GM13977 (cell line): ENCODE measurements at regions not wholly inside any gene's neighbourhood (a gene's known extent, or its start where the extent isn't known, plus 50 kb on each side); places are given as distances from the start of the nearest gene placed in this dataset.
"Not testable (repeated sequence)": the region's sequence is repeated elsewhere in the genome, so short reads cannot be mapped to it uniquely, and the experiment has no call there.

ENCODE experiments used
- DNase-seq: peaks from one replicate; pipeline ENCODE4 v3.0.0; 2012; ENCODE audit warnings: low spot score
- CTCF ChIP-seq: IDR thresholded peaks from 2 replicates; pipeline ENCODE4 v1.5.1; 2012; ENCODE audit warnings: mild to moderate bottlenecking, control low read depth; ENCODE audit not compliant: insufficient read depth; ENCODE audit errors: extremely low read depth, missing control alignments
- in situ Hi-C: fragments of 300-500 bp; cut with MboI; formaldehyde crosslinking; loops from one replicate; pipeline ENCODE4 v1.12.0; 2022; ENCODE audit warnings: low sequenced_read_pairs, low pct_unique_long_range_greater_than_20kb, mixed read lengths, inconsistent platforms; ENCODE audit not compliant: unreplicated experiment

DNA sequence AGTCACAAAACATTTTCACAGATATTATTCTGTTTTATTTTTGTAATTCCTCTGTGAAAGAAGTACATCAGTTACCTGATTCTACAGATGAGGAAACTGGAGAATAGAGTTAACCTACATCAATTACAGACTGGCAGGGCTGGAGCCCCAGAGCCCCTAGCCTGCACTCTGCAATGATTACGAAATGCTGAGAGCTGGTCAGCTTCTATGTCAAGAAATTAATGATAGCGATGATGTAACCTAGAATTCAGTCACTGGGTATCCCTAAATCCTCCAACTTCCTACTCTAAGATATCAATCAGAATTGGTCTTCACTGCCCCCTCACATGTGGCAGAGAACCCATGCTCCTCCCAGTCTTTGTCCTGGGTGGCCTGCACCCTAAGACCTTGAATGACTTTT is 273.5 kb upstream of the PLET1 start:
- TF ChIP-seq CTCF, result no peak
- DNase-seq, result no peak
- in situ Hi-C loops, result no loop called here

DNA sequence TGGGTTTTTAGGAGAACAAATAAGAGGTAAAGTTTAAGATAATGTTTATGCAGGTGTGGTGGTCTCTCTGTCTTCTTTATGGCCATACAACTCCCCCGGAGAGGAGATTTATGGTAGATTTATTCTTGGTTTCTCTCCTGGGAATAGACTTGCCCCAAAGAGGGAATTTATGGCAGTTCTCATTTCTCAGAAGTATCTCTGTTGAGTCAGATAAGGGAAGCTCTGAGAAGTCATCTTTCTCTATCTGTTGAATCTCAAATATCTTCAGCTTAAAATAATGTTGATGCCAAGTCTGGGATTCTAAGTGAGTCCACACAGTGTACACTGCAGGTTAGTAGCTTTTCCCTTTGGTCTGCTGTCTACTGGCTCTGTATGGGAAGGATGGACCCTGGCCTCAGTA is 276.4 kb upstream of the PLET1 start:
- in situ Hi-C loops, result no loop called here
- no peak for TF ChIP-seq CTCF
- no peak for DNase-seq

GRCh38 chr11:112537846-112538330 is 277.2 kb upstream of the PLET1 start:
- TF ChIP-seq CTCF, result no peak
- in situ Hi-C loops, result no loop called here
- DNase-seq, result no peak

DNA sequence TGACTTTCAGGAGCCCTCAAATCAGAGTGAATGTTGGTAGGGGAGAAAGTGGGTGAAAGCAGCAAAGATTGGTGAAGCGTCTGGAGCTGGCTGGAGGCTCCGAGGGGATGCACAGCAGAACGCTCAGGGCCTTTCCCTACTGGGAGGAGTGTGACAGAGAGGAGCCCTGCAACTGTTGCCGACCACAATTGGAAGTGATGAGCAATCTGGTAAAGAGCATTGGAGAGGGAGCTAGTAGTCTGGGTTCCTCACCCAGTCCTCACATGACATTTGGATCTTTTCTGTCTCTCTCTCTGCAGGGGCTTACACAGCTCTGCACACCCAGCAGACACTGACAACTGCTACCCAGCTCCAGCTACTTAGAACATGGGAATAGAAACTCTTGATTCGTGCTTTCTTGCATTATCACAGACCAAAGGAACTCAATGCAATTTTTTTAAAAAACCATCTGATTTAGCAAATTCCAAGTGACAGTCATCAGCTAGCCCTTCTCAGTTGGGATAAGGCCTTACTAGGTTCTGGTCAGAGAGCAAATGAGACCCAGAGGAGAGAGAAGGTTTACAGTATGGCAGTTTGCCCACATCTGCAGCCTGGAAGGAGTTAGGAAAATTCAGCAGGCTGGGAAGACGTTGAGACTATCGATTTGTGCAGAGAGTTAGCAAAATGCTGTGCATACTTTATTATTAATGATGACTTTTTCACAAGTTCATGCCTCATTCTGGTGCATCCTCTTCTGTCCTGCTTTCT is 278.0 kb upstream of the PLET1 start:
- in situ Hi-C loops, result no loop called here
- no peak for TF ChIP-seq CTCF
- DNase-seq, result no peak

- in situ Hi-C loops, DNase-seq: not testable (repeated sequence)
These were observed 278.6 kb upstream of the PLET1 start for GRCh38 chr11:112539281-112539555.

DNA sequence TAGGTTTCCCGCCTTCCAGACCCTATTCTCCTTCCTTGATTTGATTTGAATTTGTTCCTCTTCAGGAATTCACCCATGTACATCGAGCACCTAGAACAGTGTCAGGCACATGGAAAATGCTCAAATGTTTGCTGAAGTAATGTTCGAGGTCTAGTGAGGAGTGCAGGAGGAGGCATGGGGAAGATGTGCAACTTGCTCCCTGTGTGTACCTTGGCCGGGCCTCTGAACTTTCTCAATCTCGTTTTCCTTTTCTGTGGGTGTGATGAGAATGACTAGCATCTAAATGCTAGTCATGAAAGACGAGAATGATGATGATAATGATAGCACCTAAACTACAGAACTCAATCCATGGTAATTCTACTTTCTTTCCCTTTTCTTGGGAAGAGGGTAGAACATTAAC is 279.1 kb upstream of the PLET1 start:
- no peak for DNase-seq
- TF ChIP-seq CTCF, result no peak
- in situ Hi-C loops, result no loop called here

DNA sequence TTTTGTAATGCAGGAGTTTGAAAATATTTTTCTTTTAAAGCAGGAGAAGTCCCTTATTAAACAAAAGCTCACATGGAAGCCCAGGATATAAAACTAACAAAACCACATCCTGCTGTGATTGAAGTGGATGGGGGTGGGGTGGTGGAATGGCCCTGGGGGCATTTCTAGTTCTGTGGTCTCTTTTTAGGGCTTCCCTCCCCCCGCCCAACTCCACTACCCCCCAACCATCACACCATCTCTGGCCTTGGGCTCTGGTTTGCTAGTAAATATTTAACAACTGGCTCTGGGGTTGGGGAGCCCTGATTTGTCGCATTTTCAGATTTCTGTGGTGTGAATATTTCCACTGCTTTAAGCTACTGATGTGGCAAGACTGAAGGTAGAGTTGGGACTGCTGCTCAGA is 279.6 kb upstream of the PLET1 start:
- in situ Hi-C loops, result no loop called here
- TF ChIP-seq CTCF, result no peak
- no peak for DNase-seq
